Activated CD4-positive, alpha-beta T cell treated with anti-CD3 and anti-CD28 coated beads, Interleukin-2, amount 10 ng/mL, durations not matched to agents 24 days and 14 days (primary cell): ENCODE measurements at regions not wholly inside any gene's neighbourhood (a gene's known extent, or its start where the extent isn't known, plus 50 kb on each side); places are given as distances from the start of the nearest gene placed in this dataset.

Experiments
- DNase-seq: peaks from one replicate; pipeline ENCODE4 v3.0.0; 2022
- H3K27ac Mint-ChIP-seq: one replicate; pipeline ENCODE4 v1.8.0; 2022; ENCODE audit warnings: mild to moderate bottlenecking, mixed read lengths
- H3K27me3 Mint-ChIP-seq: one replicate; pipeline ENCODE4 v1.8.0; 2022; ENCODE audit warnings: mixed read lengths
- H3K36me3 Mint-ChIP-seq: one replicate; pipeline ENCODE4 v1.8.0; 2022; ENCODE audit warnings: low read depth, mild to moderate bottlenecking, mixed read lengths
- H3K4me1 Mint-ChIP-seq: one replicate; pipeline ENCODE4 v1.8.0; 2021; ENCODE audit warnings: mixed read lengths
- H3K4me3 Mint-ChIP-seq: one replicate; pipeline ENCODE4 v1.8.0; 2022; ENCODE audit warnings: mild to moderate bottlenecking, moderate library complexity, mixed read lengths
- H3K9me3 Mint-ChIP-seq: one replicate; pipeline ENCODE4 v1.8.0; 2021; ENCODE audit warnings: mixed read lengths
- intact Hi-C: fragments of 100-400 bp; cut with micrococcal nuclease; formaldehyde crosslinking; loops from one replicate; pipeline ENCODE4 v1.15.1; 2023

DNA sequence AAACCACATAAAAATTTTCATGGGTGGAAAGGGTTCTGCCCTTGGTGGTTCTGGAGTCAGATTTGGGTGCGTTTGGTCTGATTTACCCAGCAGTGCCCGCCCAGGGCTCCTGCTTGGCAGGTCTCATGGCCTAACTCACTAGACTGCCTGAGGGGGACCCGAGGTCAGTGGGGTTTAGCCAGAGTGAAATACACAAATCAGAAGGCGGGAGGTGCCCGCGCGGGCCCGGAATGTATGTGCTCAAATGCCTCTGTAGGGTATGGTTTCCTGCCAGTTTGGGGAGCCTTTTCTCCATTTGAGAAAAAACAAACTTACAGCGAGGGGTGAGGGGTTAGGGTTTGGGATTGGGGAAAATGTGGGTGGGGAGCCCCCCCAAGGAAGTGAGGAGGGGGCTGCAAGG, 70.9 kb upstream of the POLG start:
- H3K36me3 Mint-ChIP-seq: peaks cover 2% of the 10 kb centered on the region
- DNase-seq: no peak
- no peak overlapping the region for H3K4me3 Mint-ChIP-seq
- H3K27me3 Mint-ChIP-seq: peaks cover 92% of the 10 kb centered on the region
- peaks cover 34% of the 10 kb centered on the region for H3K4me1 Mint-ChIP-seq
- H3K9me3 Mint-ChIP-seq: no peaks in the 10 kb centered on the region
- intact Hi-C loops: no loop called here
- peak overlapping the region; percentile 48 for H3K27ac Mint-ChIP-seq

DNA sequence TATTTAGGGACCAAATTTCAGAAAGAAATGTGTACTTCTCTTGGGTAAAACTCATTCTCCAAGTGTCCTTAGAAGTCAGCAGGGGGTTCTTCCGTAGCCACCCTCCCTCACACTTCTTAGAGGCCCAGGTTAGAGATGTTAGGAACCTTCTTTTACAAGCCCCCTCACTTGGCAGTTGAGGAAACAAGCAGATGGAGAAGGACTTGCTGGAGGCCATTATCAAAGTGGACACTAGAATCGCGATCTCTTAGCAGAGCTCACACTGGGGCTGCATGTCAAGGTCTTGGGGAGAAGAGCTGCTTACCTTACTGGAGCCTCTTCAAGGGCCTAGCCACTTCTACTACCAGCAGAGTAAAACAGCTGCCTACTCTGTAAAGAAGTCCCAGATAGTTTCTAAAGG, 69.4 kb upstream of the POLG start:
- Mint-ChIP-seq H3K27ac (no peak overlapping the region), H3K4me1 (peaks cover 30% of the 10 kb centered on the region), H3K27me3 (peaks cover 80% of the 10 kb centered on the region), H3K36me3 (peaks cover 2% of the 10 kb centered on the region), H3K4me3 (no peak overlapping the region), H3K9me3 (no peaks in the 10 kb centered on the region)
- intact Hi-C loops: no loop called here
- no peak for DNase-seq

DNA sequence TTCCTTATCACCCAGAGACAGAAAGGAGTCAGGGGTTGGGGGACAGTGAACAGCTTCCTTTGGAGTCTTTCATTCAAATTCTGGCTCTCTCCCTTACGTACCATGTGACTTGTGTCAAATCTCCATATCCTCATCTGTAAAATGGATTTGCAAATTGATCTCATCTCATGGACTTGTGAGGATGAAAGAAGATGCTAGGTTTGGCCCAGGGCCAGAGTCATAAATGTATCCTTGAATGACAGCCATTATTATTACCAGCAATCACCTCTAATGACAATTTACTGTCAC, 67.8 kb upstream of the POLG start:
- intact Hi-C loops: no loop called here
- Mint-ChIP-seq H3K27ac (no peak overlapping the region), H3K9me3 (no peaks in the 10 kb centered on the region), H3K4me1 (peaks cover 22% of the 10 kb centered on the region), H3K27me3 (peaks cover 79% of the 10 kb centered on the region), H3K36me3 (no peaks in the 10 kb centered on the region), H3K4me3 (no peak overlapping the region)
- DNase-seq: no peak

DNA sequence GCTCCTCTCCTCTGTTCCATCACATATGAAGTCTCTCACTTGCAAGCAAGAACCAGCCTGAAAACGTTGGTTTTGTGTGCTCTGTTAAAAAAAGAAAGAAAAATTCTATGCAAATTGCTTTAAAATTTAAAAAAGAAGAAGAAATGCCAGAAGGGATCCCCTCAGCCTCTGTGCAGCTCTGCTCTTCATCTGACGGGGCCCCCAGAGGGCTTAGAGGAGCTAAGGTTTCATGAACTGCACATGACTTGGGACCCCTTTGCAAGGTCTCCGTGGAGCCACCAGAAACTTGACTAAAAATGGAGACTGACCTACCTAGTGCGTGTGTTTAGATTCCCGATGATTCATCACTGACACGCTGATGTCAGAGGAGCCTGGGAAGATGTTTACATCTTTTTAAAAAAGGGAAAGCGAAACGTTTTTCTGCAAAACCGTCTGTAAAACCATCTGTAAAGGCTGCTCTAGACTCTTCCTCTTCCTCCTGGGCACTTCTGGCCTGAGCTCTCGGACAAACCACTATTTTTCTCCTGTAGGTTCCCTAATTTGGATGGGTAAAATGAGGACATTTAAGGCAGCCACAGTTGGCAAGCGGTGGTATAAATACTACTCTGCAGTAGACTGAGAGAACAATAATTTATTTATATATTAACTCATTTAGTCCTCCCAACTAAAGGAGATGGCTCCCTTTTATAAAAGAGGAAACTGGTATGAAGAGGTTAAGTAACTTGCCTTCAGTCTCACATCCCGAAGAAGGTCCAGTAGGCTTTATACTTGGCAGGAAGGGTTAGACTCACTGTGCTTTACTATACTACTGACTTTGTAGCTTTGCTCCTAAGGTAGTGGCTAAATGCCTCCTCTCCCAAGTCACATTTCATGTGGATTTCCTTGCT, 67.2 kb upstream of the POLG start:
- intact Hi-C loops: loop anchor here (2.0 kb wide), 1 partner anchor 43 kb away; no protein-coding TSS in a partner anchor
- Mint-ChIP-seq H3K27me3 (peaks cover 79% of the 10 kb centered on the region), H3K9me3 (no peaks in the 10 kb centered on the region), H3K36me3 (no peaks in the 10 kb centered on the region), H3K4me1 (peaks cover 20% of the 10 kb centered on the region), H3K4me3 (peak overlapping the region; percentile 64), H3K27ac (peak overlapping the region; percentile 15)
- DNase-seq: peak; percentile 67

DNA sequence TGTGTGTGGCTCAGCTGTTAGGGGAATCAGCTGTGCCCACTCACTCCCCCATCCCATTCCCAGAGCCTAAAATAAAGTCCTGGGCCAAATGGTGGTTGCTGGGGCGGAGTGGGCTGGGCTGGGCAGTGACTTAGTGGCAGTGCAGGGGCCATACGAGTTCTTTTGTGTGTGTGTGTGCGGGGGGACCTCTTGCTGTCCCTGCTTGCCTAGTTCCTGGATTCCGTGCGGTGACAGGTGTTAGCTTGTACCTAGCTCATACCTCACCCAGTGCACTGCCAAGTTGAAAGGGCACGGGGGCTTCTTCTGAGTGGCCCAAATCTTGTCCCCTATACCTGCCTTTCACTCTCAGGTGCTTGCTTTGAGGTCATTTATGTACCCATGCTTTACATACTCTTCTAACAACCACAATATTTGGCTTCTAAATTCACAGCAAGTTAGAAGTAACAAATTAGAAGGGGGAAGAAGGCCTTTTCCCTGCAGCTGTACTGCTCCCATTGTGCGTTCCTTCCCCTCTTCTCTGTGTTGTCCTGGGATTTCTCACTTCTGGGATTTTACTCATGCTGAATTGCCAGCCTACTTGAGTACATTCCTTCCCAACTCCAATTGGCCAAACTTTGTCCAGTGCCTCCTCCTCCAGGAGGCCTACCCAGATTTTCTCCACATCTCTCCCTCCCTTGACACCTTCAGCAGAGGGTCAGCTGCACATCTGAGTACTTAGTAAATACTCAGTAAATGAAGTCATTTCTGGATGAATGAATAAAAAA, 66.3 kb upstream of the POLG start:
- no peaks in the 10 kb centered on the region for H3K36me3 Mint-ChIP-seq
- H3K4me1 Mint-ChIP-seq: peaks cover 14% of the 10 kb centered on the region
- intact Hi-C loops: loop anchor here (2.0 kb wide), 1 partner anchor 42 kb away; no protein-coding TSS in a partner anchor
- H3K27ac Mint-ChIP-seq: no peak overlapping the region
- H3K4me3 Mint-ChIP-seq: peak overlapping the region; percentile 64
- DNase-seq: no peak
- peaks cover 77% of the 10 kb centered on the region for H3K27me3 Mint-ChIP-seq
- no peaks in the 10 kb centered on the region for H3K9me3 Mint-ChIP-seq

DNA sequence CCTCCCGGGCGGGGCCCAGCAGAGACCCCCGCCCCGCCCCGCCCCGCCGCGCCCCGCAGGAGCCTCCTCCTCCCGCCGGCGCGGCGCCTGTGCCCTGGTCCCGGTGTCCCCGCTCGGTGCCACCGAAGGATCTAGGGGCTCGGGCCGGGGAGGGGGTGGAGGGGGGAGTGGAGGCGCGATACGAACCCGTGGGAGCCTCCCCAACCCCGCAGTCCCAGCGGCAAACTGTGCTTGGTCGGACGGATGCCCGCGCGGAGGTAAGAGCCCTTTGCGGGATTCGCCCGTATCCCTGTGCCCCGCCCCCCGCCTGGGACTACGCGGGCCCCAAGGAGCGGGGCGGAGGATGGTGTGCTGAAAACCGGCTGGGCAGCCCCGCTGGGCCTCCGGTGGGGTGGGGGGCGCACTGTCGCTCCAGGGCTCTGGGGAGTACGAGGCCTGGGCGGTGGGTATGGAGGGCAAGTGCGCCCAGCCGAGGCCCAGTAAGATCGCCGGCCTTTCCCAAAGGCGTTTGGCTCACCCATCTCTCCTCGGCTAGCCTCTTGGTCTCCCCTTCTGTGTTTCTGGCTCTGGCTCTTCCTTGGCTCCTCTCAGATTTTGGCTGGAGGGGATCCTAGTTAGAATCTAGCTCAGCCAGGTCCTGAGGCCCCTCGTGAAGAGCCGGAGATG, 65.6 kb upstream of the POLG start:
- Mint-ChIP-seq H3K36me3 (no peaks in the 10 kb centered on the region), H3K27me3 (peaks cover 71% of the 10 kb centered on the region), H3K27ac (no peak overlapping the region), H3K9me3 (no peaks in the 10 kb centered on the region), H3K4me3 (peak overlapping the region; percentile 78), H3K4me1 (peaks cover 14% of the 10 kb centered on the region)
- peak; percentile 67 for DNase-seq
- intact Hi-C loops: loop anchor here (2.0 kb wide), 1 partner anchor 41 kb away; no protein-coding TSS in a partner anchor

DNA sequence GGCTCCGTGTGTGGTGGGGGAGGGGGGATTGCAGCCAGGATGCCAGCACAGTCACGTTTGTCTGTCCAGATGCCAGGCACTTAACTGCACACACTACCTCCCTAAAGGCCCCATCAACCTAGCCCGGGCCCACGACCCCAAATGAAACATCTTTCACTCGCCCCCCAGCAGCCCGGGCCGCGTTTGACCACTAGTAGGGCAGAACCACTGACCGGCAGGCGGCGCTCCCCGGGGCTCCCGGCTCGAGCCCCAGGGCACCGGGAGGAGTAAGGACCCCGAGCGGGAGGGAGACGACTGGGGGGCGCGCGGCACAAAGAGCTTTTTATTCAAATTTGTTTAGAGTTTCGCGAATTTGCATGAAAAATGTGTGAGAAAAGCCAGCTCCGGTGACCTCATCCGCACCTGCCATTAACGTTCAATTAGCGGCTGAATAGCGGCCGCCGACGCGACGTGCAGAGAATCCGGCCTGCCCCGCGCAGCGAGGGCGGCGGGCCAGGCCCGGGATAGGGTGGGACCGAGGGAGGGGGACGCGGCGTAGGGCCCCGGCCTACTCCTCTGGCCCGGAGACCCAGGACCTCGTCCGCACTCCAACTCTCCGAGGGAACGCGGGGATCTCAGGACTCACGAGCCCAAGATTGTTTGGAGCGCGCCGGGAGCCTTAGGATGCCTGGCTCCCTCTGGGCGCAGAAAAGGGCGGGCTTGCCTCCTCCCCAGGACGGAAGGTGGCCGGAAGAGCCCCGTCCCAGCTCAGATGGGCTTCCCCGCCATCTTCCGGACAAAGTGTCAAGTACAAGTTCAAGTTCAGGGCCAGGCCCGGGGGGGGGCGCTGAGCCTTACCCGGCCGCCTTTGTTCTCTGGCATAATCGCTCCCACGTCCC, 64.9 kb upstream of the POLG start:
- DNase-seq: peak; percentile 79
- Mint-ChIP-seq H3K4me3 (peak overlapping the region; percentile 78), H3K36me3 (no peaks in the 10 kb centered on the region), H3K9me3 (no peaks in the 10 kb centered on the region), H3K27me3 (peaks cover 69% of the 10 kb centered on the region), H3K27ac (peak overlapping the region; percentile 41), H3K4me1 (peaks cover 14% of the 10 kb centered on the region)
- intact Hi-C loops: loop anchor here (2.0 kb wide), 1 partner anchor 41 kb away; no protein-coding TSS in a partner anchor

DNA sequence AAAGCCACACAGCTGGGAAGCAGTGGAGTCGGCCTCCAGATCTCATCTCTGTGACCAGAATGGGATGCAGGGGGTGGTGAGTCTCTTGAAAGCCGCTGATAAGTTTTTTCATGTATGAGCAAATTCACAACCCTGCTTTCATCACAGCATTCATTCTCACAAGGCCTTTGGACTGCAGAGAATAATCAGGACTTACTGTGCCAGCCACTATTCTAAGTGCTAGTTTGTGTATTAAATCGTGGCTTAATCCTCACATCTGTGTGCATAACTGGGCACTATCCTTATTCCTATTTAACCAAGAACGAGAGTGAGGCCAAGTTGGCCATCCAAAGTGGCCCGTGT, 64.2 kb upstream of the POLG start:
- Mint-ChIP-seq H3K4me1 (peaks cover 14% of the 10 kb centered on the region), H3K27me3 (peaks cover 66% of the 10 kb centered on the region), H3K4me3 (peak overlapping the region; percentile 59), H3K36me3 (no peaks in the 10 kb centered on the region), H3K27ac (no peak overlapping the region), H3K9me3 (no peaks in the 10 kb centered on the region)
- no peak for DNase-seq
- intact Hi-C loops: no loop called here

DNA sequence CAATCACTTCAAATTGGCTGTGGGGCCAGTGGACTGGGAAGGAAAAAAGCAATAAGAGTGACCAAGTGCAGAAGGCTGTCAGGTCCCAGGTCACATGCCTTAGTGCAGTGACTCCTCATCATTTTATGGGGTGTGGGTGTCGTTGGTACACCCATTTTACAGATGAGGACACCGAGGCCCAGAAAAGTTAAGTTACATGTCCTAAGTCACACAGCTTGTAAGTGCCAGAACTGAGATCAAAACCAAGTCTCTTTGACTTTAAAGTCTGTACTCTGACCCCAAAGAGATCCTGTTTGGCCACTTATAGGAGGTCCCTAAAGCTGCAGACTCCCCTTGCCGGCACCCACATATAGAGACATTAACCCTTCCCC, 63.0 kb upstream of the POLG start:
- Mint-ChIP-seq H3K27me3 (peaks cover 63% of the 10 kb centered on the region), H3K36me3 (no peaks in the 10 kb centered on the region), H3K4me1 (peaks cover 14% of the 10 kb centered on the region), H3K27ac (no peak overlapping the region), H3K4me3 (no peak overlapping the region), H3K9me3 (no peaks in the 10 kb centered on the region)
- no peak for DNase-seq
- intact Hi-C loops: no loop called here

DNA sequence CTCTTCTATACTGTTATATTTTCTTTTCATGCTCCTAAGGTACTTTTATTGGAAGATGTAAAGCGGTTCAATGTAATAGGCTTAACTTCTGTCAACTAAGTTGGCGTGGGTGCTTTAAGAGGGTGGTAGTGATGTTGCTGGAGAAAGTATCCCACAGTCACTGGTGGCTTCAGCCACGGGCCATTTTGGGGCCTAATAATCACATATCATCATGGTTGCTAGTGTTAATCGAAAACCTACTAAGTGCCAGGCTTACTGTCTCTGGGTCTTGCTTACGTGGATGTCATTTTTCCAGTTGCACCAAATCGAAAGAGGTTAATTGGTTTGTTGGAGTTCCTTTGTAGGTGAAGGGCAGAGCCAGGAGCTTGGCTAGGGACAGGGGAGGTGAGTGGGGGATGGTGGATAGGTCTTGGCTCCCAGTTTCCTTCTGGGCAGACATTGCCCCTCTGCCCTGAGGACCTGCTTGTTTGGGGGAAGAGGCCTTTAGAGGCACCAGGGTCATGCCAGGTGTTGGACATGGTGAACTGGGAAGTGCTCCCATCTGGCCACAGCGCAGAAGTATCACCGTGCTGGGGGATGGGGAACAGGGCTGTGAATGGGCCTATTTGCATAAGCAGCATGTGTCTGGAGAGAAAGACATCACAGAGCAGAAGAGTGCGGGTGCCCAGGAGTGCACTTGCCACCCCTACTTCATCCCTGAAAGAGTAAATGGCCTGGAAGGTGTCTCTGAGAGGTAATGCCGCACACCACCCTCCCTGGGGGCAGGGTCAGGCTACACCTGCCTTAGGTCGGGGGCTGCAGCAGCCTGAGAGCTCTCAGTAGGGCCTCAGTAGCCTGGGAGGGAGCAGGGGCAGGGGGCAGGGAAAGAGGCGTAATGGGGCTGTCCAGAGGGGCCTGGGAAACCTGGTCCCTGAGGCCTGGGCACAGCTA, 62.4 kb upstream of the POLG start:
- Mint-ChIP-seq H3K9me3 (no peaks in the 10 kb centered on the region), H3K4me3 (no peak overlapping the region), H3K4me1 (peaks cover 8% of the 10 kb centered on the region), H3K36me3 (no peaks in the 10 kb centered on the region), H3K27me3 (peaks cover 61% of the 10 kb centered on the region), H3K27ac (no peak overlapping the region)
- no peak for DNase-seq
- intact Hi-C loops: no loop called here

DNA sequence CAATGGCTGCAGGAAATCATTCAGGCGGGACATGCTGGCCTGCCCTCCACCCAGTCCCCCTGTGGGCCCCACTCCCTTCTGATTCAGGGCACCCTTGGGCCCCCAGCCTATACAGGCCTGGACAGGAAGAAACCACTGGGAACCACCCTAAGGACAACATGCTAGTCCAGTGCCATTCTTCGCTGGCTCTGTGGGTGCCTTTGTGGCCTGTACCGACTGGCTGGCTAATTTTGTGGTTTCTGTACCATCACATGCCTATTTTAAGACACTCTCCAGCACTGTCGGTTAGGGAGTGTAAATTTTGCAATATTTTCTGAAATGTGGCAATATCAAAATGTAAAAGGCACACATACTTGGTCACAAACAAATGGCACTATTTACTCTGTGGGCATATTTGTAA, 61.4 kb upstream of the POLG start:
- Mint-ChIP-seq H3K4me1 (no peaks in the 10 kb centered on the region), H3K36me3 (no peaks in the 10 kb centered on the region), H3K9me3 (no peaks in the 10 kb centered on the region), H3K27me3 (peaks cover 52% of the 10 kb centered on the region), H3K27ac (no peak overlapping the region), H3K4me3 (no peak overlapping the region)
- no peak for DNase-seq
- intact Hi-C loops: no loop called here

DNA sequence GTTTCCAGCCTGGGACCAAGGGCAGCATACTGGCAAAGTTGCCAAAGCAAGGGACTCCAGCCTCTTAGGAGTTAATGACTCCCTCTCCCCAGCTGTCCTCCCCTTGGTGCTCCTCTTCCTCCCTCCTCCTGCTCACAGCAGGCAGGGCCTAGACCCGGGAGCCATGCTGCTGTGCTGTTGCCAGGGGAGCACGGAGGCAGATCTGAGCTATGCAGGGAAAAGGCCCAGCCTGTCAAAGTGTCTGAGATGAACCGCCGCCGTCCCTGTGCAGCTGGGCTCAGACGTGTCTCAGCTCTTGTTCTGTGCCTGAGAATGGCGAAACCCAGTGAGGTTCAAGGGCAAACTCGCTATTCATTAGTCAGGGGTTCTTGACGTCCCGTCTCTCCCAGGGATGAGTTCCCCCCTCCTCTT, 60.8 kb upstream of the POLG start:
- intact Hi-C loops: no loop called here
- no peaks in the 10 kb centered on the region for H3K4me1 Mint-ChIP-seq
- H3K27ac Mint-ChIP-seq: no peak overlapping the region
- peaks cover 50% of the 10 kb centered on the region for H3K27me3 Mint-ChIP-seq
- no peaks in the 10 kb centered on the region for H3K36me3 Mint-ChIP-seq
- no peaks in the 10 kb centered on the region for H3K9me3 Mint-ChIP-seq
- no peak overlapping the region for H3K4me3 Mint-ChIP-seq
- no peak for DNase-seq
